CD4-positive, alpha-beta T cell treated with Interleukin-17A for 4 hours (primary cell): ENCODE measurements at regions not wholly inside any gene's neighbourhood (a gene's known extent, or its start where the extent isn't known, plus 50 kb on each side); places are given as distances from the start of the nearest gene placed in this dataset.
"Not testable (repeated sequence)": the region's sequence is repeated elsewhere in the genome, so short reads cannot be mapped to it uniquely, and the experiment has no call there.

Experiments
- DNase-seq: peaks from one replicate; pipeline ENCODE4 v3.0.0-alpha.2; 2020; ENCODE audit warnings: mixed read lengths

GRCh38 chr1:195738966-195739650, 869.1 kb downstream of the KCNT2 start:
- DNase-seq = no peak

DNA sequence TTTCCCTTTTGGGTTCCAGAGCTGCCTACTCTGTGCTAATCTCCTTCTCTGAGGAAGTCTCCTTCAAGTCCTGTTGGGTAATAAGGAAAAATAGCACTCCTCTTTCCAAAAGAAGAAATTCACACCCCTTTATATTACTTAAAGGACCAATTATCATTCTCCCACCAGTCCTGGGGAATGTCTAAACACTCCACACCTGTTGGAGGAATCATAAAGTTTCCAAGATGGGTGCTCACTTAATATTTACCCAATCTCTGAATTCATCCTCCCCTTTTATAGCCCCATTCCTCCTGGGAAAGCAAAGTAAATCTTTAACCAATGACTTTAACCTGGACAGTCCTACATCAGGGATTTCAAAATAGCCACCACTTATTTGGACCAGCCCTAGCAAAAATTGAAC, 873.1 kb downstream of the KCNT2 start:
- DNase-seq = no peak

DNA sequence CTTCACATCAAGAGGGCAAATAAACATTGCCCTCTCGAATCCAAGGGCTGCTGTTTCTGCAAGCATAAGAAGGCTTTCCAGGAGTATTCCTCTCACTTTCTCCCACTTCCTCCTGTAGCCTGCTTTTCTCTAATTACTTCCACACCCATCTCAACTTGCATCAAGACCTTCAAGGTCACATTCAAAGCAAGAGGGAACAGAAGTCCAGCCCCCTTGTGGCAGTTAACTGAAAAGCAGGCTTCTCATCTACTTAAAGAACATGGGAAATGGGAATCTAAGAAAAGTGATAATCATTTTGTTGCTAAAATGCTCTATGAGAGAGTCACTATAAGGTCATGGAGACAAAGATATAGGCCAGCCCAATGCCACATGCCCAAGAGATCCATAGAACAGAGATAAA, 874.4 kb downstream of the KCNT2 start:
- DNase-seq = no peak

DNA sequence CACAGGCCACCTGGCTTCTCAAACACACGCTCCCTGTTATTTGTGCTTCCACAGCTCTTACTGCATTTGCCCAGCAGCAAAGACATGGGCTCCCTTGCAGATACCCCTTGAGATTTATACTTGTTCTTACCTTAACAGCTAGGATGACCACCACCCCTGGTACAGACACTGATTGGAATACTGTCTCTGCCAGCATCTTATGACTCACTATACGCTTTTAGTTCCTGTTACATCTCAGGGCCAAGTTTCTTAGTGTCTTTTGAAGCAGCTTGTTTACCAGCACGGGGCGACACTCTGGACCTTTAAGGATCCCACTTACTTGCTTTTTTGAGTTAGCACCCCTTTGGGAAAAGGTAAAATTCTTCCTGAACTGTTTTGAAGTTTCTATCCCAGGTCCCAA, 874.8 kb downstream of the KCNT2 start:
- DNase-seq = no peak

- DNase-seq = no peak
These were observed 876.9 kb downstream of the KCNT2 start for GRCh38 chr1:195731385-195731784.

DNA sequence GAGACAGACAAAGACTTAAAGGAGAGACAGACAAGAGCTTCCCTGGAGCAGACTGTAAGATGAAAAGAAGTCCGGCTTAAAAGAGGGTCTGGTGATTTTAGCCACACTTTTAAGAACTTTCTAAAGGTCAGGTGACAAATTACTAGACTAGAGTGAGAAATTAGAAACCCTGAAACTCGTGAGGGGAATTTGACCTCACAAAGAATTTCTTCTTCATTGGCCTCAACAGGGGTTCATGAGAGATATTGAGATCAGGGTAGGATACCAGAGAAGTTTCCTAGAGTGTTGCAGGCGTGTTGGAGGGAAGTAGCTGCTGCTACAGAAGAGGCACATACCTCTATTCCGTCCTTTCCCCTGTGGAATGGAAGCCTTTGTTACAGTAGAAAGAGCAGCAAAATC, 884.4 kb downstream of the KCNT2 start:
- DNase-seq = no peak

- not testable (repeated sequence) for DNase-seq
These were observed 885.1 kb downstream of the KCNT2 start for GRCh38 chr1:195722852-195723795.

GRCh38 chr1:195722146-195722545, 886.1 kb downstream of the KCNT2 start:
- DNase-seq = not testable (repeated sequence)

- no peak for DNase-seq
These were observed 886.8 kb downstream of the KCNT2 start for GRCh38 chr1:195721210-195721971.

- no peak for DNase-seq
These were observed 890.6 kb downstream of the KCNT2 start for GRCh38 chr1:195717651-195718050.

- DNase-seq = no peak
These were observed 892.6 kb downstream of the KCNT2 start for GRCh38 chr1:195715652-195716051.

- no peak for DNase-seq
These were observed 894.0 kb downstream of the KCNT2 start for GRCh38 chr1:195714248-195714647.

DNA sequence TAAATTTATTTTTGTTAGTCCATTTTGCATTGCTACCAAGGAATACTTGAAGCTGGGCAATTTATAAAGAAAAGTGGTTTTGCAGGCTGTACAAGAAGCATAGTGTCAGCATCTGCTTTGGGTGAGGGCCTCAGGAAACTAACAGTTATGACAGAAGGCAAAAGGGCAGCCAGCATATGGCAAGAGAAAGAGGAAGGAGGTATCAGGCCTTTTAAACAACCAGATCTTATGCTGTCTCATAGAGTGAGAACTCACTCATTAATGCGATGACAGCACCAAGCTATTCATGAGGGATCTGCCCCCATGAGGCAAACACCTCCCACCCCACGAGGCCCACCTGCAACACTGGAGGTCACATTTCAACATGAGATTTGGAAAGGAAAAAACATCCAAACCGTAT, 898.4 kb downstream of the KCNT2 start:
- no peak for DNase-seq

- DNase-seq = no peak
These were observed 904.2 kb downstream of the KCNT2 start for GRCh38 chr1:195704028-195704427.

- DNase-seq = no peak
These were observed 907.1 kb downstream of the KCNT2 start for GRCh38 chr1:195701149-195701548.

DNA sequence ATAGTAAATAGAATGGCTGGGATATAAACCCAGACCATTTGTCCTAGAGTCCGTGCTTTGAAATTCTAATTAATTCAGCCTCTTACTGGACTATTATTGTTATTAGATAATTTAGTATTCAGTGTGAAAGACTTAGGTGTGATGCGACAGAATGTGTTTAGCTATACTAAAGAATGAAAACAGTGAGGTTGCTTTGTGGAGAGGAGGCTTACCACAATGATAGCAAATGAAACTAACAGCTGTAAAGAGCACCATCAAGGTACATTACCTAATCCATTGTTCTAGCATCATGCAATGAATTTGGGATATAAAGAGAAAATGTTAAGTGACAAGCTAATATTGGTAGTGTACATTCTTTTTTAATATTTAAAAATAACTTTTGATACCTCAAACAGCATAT, 911.1 kb downstream of the KCNT2 start:
- DNase-seq = no peak

DNA sequence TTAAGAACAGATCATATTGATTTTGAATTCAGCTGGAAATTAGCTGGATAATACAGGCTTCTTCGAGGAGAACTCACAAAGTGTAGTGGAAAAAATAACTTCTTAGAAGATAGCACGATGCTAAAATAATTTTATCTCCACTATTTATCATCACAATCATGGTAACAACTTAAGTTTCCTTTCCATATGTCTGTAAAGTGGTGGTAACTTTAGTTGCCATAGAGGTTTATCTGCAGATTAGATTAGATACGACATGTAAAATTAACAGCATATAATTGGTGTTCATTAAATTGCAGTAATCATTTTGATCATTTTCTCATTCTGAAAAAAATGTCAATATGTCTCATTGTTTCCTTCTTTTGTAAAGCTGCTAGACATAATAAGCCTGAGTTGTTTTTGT, 921.5 kb downstream of the KCNT2 start:
- DNase-seq = no peak

- no peak for DNase-seq
These were observed 943.6 kb downstream of the KCNT2 start for GRCh38 chr1:195664628-195665027.

GRCh38 chr1:195663549-195664280, 944.5 kb downstream of the KCNT2 start:
- DNase-seq = no peak

DNA sequence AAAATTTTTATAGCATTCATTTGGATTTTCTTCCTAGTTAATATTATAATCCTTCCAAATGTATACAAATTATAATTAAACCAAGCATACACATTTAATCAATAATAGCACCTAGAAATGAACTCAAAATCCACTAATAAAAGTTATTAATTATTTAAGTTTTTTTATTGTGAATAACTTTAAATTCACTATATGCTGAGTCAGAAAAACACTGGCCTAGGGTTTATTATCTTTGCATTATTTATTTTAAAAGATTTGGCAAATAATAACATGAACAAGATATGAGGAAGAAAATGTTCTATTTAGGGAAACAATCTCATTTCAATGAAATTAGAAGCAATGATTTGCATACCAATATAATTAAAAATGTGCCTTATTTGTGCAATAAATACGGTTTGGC, 951.5 kb downstream of the KCNT2 start:
- no peak for DNase-seq

DNA sequence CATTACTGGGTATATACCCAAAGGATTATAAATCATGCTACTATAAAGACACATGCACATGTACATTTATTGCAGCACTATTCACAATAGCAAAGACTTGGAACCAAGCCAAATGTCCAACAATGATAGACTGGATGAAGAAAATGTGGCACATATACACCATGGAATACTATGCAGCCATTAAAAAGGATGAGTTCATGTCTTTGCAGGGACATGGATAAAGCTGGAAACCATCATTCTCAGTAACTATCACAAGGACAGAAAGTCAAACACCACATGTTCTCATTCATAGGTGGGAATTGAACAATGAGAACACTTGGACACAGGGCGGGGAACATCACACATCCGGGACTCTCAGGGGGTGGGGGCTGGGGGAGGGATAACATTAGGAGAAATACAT, 959.4 kb downstream of the KCNT2 start:
- not testable (repeated sequence) for DNase-seq

GRCh38 chr1:195637539-195637938, 970.7 kb downstream of the KCNT2 start:
- no peak for DNase-seq

GRCh38 chr1:195618287-195618686, 990.0 kb downstream of the KCNT2 start:
- no peak for DNase-seq
